CD14-positive monocyte (primary cell): ENCODE measurements at regions not wholly inside any gene's neighbourhood (a gene's known extent, or its start where the extent isn't known, plus 50 kb on each side); places are given as distances from the start of the nearest gene placed in this dataset.

Experiments
- DNase-seq, 3 donors: peaks; one replicate each; pipeline ENCODE4 v3.0.0-alpha.2; 2011 to 2022
- H2AFZ ChIP-seq: 2 replicates; pipeline ENCODE4 v1.6.0; 2012; ENCODE audit warnings: mild to moderate bottlenecking, low read depth, low read length, inconsistent platforms; ENCODE audit not compliant: insufficient read depth, poor library complexity, severe bottlenecking
- H3K27ac ChIP-seq, 2 donors: 1 replicate in 1 of 2; 2 replicates in 1 of 2; pipeline ENCODE4 v1.5.1; 2012 to 2013; ENCODE audit warnings: low read length in 2 of 2, control low read depth in 1 of 2, inconsistent platforms in 1 of 2, low read depth in 1 of 2, mild to moderate bottlenecking in 1 of 2
- H3K27me3 ChIP-seq, 2 donors: one replicate each; pipeline versions ENCODE4 v1.6.0 to v1.6.1; 2011 to 2013; ENCODE audit warnings: low read length in 2 of 2; ENCODE audit not compliant: control insufficient read depth in 2 of 2, insufficient read depth in 2 of 2
- H3K36me3 ChIP-seq, 2 donors: replicated peaks in 1 of 2; 1 replicate in 1 of 2; 2 replicates in 1 of 2; pipeline versions ENCODE4 v1.5.1 to v1.6.1; 2012 to 2013; ENCODE audit warnings: low read length in 2 of 2, control low read depth in 1 of 2, inconsistent platforms in 1 of 2, mild to moderate bottlenecking in 1 of 2; ENCODE audit not compliant: insufficient read depth in 2 of 2, control insufficient read depth in 1 of 2
- H3K4me1 ChIP-seq, 2 donors: 1 replicate in 1 of 2; 2 replicates in 1 of 2; pipeline versions ENCODE4 v1.5.1 to v1.6.1; 2012 to 2013; ENCODE audit warnings: low read length in 2 of 2, control low read depth in 1 of 2, inconsistent platforms in 1 of 2, mild to moderate bottlenecking in 1 of 2, moderate library complexity in 1 of 2; ENCODE audit not compliant: insufficient read depth in 2 of 2, control insufficient read depth in 1 of 2
- H3K4me2 ChIP-seq: replicated peaks from 2 replicates; pipeline ENCODE3; 2012; ENCODE audit warnings: low read length, moderate library complexity, mild to moderate bottlenecking; ENCODE audit not compliant: poor library complexity, severe bottlenecking; ENCODE audit errors: extremely low read depth
- H3K4me3 ChIP-seq, 3 experiments: fragments of 200-600 bp in 1 of 3; sonication (generic) in 1 of 3; replicated peaks in 1 of 3; 1 replicate in 2 of 3; 2 replicates in 1 of 3; pipeline ENCODE4 v1.5.1; 2011 to 2013; ENCODE audit warnings: low read length in 3 of 3, mild to moderate bottlenecking in 3 of 3, control low read depth in 2 of 3, low read depth in 2 of 3, inconsistent platforms in 1 of 3, moderate library complexity in 1 of 3
- H3K79me2 ChIP-seq: 2 replicates; pipeline ENCODE4 v1.6.0; 2012; ENCODE audit warnings: mild to moderate bottlenecking, control low read depth, inconsistent platforms, low read length, moderate library complexity; ENCODE audit not compliant: insufficient read depth
- H3K9ac ChIP-seq: 2 replicates; pipeline ENCODE4 v1.6.0; 2017; ENCODE audit warnings: low read length, mild to moderate bottlenecking; ENCODE audit not compliant: insufficient read depth, poor library complexity, severe bottlenecking
- H3K9me3 ChIP-seq, 2 donors: replicated peaks in 1 of 2; 1 replicate in 1 of 2; 2 replicates in 1 of 2; pipeline versions ENCODE4 v1.5.1 to v1.6.1; 2012 to 2013; ENCODE audit warnings: low read length in 2 of 2, control low read depth in 1 of 2; ENCODE audit not compliant: control insufficient read depth in 1 of 2, insufficient read depth in 1 of 2
- H4K20me1 ChIP-seq: 2 replicates; pipeline ENCODE4 v1.6.0; 2012; ENCODE audit warnings: mild to moderate bottlenecking, low read length, control low read depth, moderate library complexity; ENCODE audit not compliant: insufficient read depth
- H3K27ac Mint-ChIP-seq, 7 donors: one replicate each; pipeline ENCODE4 v1.8.0; 2020; ENCODE audit warnings: mild to moderate bottlenecking in 7 of 7, mixed read lengths in 7 of 7, moderate library complexity in 6 of 7, inconsistent platforms in 2 of 7
- H3K27me3 Mint-ChIP-seq, 3 donors: one replicate each; pipeline ENCODE4 v1.8.0; 2021 to 2022; ENCODE audit warnings: low read depth in 3 of 3, mild to moderate bottlenecking in 3 of 3, mixed read lengths in 3 of 3, moderate library complexity in 3 of 3, inconsistent platforms in 1 of 3
- H3K36me3 Mint-ChIP-seq, 2 donors: one replicate each; pipeline ENCODE4 v1.8.0; 2020; ENCODE audit warnings: mixed read lengths in 2 of 2, inconsistent platforms in 1 of 2, mild to moderate bottlenecking in 1 of 2
- H3K4me1 Mint-ChIP-seq: one replicate; pipeline ENCODE4 v1.8.0; 2020; ENCODE audit warnings: mild to moderate bottlenecking, mixed read lengths
- H3K4me3 Mint-ChIP-seq, 2 donors: one replicate each; pipeline ENCODE4 v1.8.0; 2020; ENCODE audit warnings: mild to moderate bottlenecking in 2 of 2, mixed read lengths in 2 of 2, moderate library complexity in 1 of 2
- H3K9me3 Mint-ChIP-seq, 7 donors: one replicate each; pipeline ENCODE4 v1.8.0; 2020 to 2022; ENCODE audit warnings: mixed read lengths in 7 of 7, mild to moderate bottlenecking in 6 of 7, moderate library complexity in 6 of 7, inconsistent platforms in 2 of 7
- WGBS: methylation state at CpG from one replicate; pipeline ENCODE4 v1.1.5; 2013; ENCODE audit warnings: missing lambda C conversion rate; ENCODE audit not compliant: insufficient coverage; 5-methylcytosine and 5-hydroxymethylcytosine counted together
- intact Hi-C, 2 donors: fragments of 100-400 bp; cut with micrococcal nuclease; formaldehyde crosslinking; loops; one replicate each; pipeline versions ENCODE4 v1.15.0 to v1.15.1; 2023
- TF ChIP-seq, protein P1 (sequence below): fragments of 200-600 bp; IDR thresholded peaks from one replicate; pipeline ENCODE4 v1.8.0; 2022; ENCODE audit warnings: antibody characterized with exemption, mild to moderate bottlenecking

- Histone ChIP-seq H3K9ac (no peak overlapping the region), H3K27ac (no peak overlapping the region), H3K4me2 (no peak overlapping the region), H3K4me1 (no peaks in the 10 kb centered on the region), H3K36me3 (no peaks in the 10 kb centered on the region), H4K20me1 (no peaks in the 10 kb centered on the region), H3K27me3 (no peaks in the 10 kb centered on the region), H3K9me3 (peaks cover 0 to 10% of the 10 kb centered on the region in 2 donors), H2AFZ (no peak overlapping the region), H3K4me3 (no peak overlapping the region), H3K79me2 (no peaks in the 10 kb centered on the region)
- TF ChIP-seq, protein P1, sequence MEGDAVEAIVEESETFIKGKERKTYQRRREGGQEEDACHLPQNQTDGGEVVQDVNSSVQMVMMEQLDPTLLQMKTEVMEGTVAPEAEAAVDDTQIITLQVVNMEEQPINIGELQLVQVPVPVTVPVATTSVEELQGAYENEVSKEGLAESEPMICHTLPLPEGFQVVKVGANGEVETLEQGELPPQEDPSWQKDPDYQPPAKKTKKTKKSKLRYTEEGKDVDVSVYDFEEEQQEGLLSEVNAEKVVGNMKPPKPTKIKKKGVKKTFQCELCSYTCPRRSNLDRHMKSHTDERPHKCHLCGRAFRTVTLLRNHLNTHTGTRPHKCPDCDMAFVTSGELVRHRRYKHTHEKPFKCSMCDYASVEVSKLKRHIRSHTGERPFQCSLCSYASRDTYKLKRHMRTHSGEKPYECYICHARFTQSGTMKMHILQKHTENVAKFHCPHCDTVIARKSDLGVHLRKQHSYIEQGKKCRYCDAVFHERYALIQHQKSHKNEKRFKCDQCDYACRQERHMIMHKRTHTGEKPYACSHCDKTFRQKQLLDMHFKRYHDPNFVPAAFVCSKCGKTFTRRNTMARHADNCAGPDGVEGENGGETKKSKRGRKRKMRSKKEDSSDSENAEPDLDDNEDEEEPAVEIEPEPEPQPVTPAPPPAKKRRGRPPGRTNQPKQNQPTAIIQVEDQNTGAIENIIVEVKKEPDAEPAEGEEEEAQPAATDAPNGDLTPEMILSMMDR: no peak
- no peak overlapping the region for H3K4me3 Mint-ChIP-seq
- WGBS: no CpG with 5 or more reads among the region's 3 CpGs
- H3K27ac Mint-ChIP-seq: no peak overlapping the region
- peaks cover 9 to 20% (median 11%) of the 10 kb centered on the region in 7 donors for H3K9me3 Mint-ChIP-seq
- DNase-seq: no peak
- H3K4me1 Mint-ChIP-seq: no peaks in the 10 kb centered on the region
- peaks cover 0 to 1% (median 1%) of the 10 kb centered on the region in 3 donors for H3K27me3 Mint-ChIP-seq
- H3K36me3 Mint-ChIP-seq: no peaks in the 10 kb centered on the region
- intact Hi-C loops: no loop called here
Measured at GRCh38 chr18:1057367-1057766, 152.7 kb downstream of the ADCYAP1 start.

DNA sequence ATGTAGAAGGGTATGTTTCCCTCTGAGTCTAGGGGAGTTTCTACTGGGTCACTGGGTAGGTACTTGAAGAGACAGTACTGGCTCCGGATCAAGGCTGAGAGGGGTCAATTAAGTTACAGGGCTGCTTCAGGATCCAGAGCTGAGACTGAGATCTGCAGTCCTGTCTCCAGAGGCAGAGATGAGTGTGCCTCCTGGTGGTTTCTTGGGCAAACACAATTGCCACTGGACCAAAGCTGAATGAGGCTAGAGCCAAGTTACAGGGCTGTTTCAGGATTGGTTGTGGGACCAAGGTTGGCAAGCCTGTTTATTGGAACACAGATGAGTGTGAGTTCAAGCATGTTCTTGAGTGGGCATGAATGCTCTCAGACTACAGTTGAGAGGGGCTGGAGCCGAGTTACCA, 157.9 kb downstream of the ADCYAP1 start:
- Histone ChIP-seq H3K36me3 (no peaks in the 10 kb centered on the region), H3K4me2 (no peak overlapping the region), H3K9ac (no peak overlapping the region), H3K79me2 (no peaks in the 10 kb centered on the region), H3K4me3 (no peak overlapping the region), H3K27ac (no peak overlapping the region), H3K4me1 (no peaks in the 10 kb centered on the region), H2AFZ (no peak overlapping the region), H3K9me3 (peaks cover 0 to 11% of the 10 kb centered on the region in 2 donors), H3K27me3 (no peaks in the 10 kb centered on the region), H4K20me1 (no peaks in the 10 kb centered on the region)
- H3K27ac Mint-ChIP-seq: no peak overlapping the region
- peaks cover 0 to 1% (median 1%) of the 10 kb centered on the region in 3 donors for H3K27me3 Mint-ChIP-seq
- no peak for DNase-seq
- TF ChIP-seq, protein P1: no peak
- no peaks in the 10 kb centered on the region for H3K4me1 Mint-ChIP-seq
- H3K9me3 Mint-ChIP-seq: peaks cover 2 to 16% (median 10%) of the 10 kb centered on the region in 7 donors
- H3K36me3 Mint-ChIP-seq: no peaks in the 10 kb centered on the region
- H3K4me3 Mint-ChIP-seq: no peak overlapping the region
- intact Hi-C loops: no loop called here
- 86% methylated on average over 2 of the region's 2 CpGs for WGBS
